Loucy (cell line): ENCODE measurements at regions not wholly inside any gene's neighbourhood (a gene's known extent, or its start where the extent isn't known, plus 50 kb on each side); places are given as distances from the start of the nearest gene placed in this dataset.

ENCODE experiments used
- H2AFZ ChIP-seq: fragments of 200-600 bp; sonication (generic); 2 replicates; pipeline ENCODE4 v1.6.0; 2016; ENCODE audit warnings: antibody characterized with exemption, mild to moderate bottlenecking, low read length, moderate library complexity
- H3F3A ChIP-seq: fragments of 200-600 bp; 2 replicates; pipeline ENCODE4 v1.6.0; 2016; ENCODE audit warnings: antibody characterized with exemption, low read depth, mild to moderate bottlenecking
- H3K27me3 ChIP-seq: fragments of 200-600 bp; sonication (generic); 2 replicates; pipeline ENCODE4 v1.6.1; 2014; ENCODE audit warnings: low read length, mild to moderate bottlenecking; ENCODE audit not compliant: insufficient read depth, poor library complexity, severe bottlenecking
- H3K36me3 ChIP-seq: fragments of 200-600 bp; sonication (generic); 2 replicates; pipeline ENCODE4 v1.6.1; 2016; ENCODE audit warnings: low read length; ENCODE audit not compliant: insufficient read depth
- H3K4me1 ChIP-seq: fragments of 200-600 bp; sonication (generic); 2 replicates; pipeline ENCODE4 v1.5.1; 2014; ENCODE audit warnings: low read length, mild to moderate bottlenecking; ENCODE audit not compliant: insufficient read depth, poor library complexity, severe bottlenecking
- H3K4me2 ChIP-seq: fragments of 200-600 bp; sonication (generic); 2 replicates; pipeline ENCODE4 v1.6.0; 2014; ENCODE audit warnings: antibody characterized with exemption, low read length, low read depth, mild to moderate bottlenecking; ENCODE audit not compliant: poor library complexity, severe bottlenecking
- H3K4me3 ChIP-seq: fragments of 200-600 bp; sonication (generic); 2 replicates; pipeline ENCODE4 v1.5.1; 2014; ENCODE audit warnings: low read length, mild to moderate bottlenecking, mixed read lengths; ENCODE audit not compliant: poor library complexity, severe bottlenecking
- H3K79me2 ChIP-seq: fragments of 200-600 bp; sonication (generic); 2 replicates; pipeline ENCODE4 v1.6.1; 2014; ENCODE audit warnings: low read length; ENCODE audit not compliant: insufficient read depth
- H3K9ac ChIP-seq: fragments of 200-600 bp; sonication (generic); 2 replicates; pipeline ENCODE4 v1.6.0; 2014; ENCODE audit warnings: mild to moderate bottlenecking, low read depth, low read length, moderate library complexity; ENCODE audit not compliant: poor library complexity, severe bottlenecking
- H3K9me2 ChIP-seq: fragments of 200-600 bp; sonication (generic); replicated peaks from 2 replicates; pipeline ENCODE4 v1.6.1; 2016; ENCODE audit warnings: low read depth, low read length, mixed read lengths
- H3K9me3 ChIP-seq: fragments of 200-600 bp; sonication (generic); 2 replicates; pipeline ENCODE4 v1.6.1; 2014; ENCODE audit warnings: mild to moderate bottlenecking, antibody characterized with exemption, low read length, low read depth; ENCODE audit not compliant: insufficient read depth
- H4K20me1 ChIP-seq: fragments of 200-600 bp; sonication (generic); 2 replicates; pipeline ENCODE4 v1.6.0; 2014; ENCODE audit warnings: antibody characterized with exemption, low read length, mild to moderate bottlenecking; ENCODE audit not compliant: insufficient read depth, poor library complexity, severe bottlenecking
- CTCF ChIP-seq: fragments of 200-600 bp; sonication (generic); conservative IDR thresholded peaks from 2 replicates; pipeline ENCODE4 v1.5.1; 2014; ENCODE audit warnings: mild to moderate bottlenecking, antibody characterized with exemption, low read length
- EZH2phosphoT487 ChIP-seq: fragments of 200-600 bp; IDR thresholded peaks from 2 replicates; pipeline ENCODE4 v1.6.1; 2018; ENCODE audit warnings: antibody characterized with exemption, mild to moderate bottlenecking, moderate library complexity, borderline replicate concordance

GRCh38 chr2:71801556-71801955 is 346.1 kb downstream of the CYP26B1 start:
- Histone ChIP-seq H3K9me3 (no peaks in the 10 kb centered on the region), H3K9me2 (no peaks in the 10 kb centered on the region), H2AFZ (no peak overlapping the region), H3K4me3 (no peak overlapping the region), H4K20me1 (no peaks in the 10 kb centered on the region), H3K27me3 (no peaks in the 10 kb centered on the region), H3K79me2 (no peaks in the 10 kb centered on the region), H3K36me3 (no peaks in the 10 kb centered on the region), H3K4me2 (no peak overlapping the region), H3K4me1 (no peaks in the 10 kb centered on the region), H3K9ac (no peak overlapping the region), H3F3A (no peaks in the 10 kb centered on the region)
- TF ChIP-seq CTCF (no peak), EZH2phosphoT487 (no peak)

- Histone ChIP-seq H3K9me2 (no peaks in the 10 kb centered on the region), H3K4me1 (no peaks in the 10 kb centered on the region), H3K4me2 (no peak overlapping the region), H2AFZ (no peak overlapping the region), H3K79me2 (no peaks in the 10 kb centered on the region), H4K20me1 (no peaks in the 10 kb centered on the region), H3K9me3 (no peaks in the 10 kb centered on the region), H3K36me3 (no peaks in the 10 kb centered on the region), H3K9ac (no peak overlapping the region), H3K4me3 (no peak overlapping the region), H3F3A (no peaks in the 10 kb centered on the region), H3K27me3 (no peaks in the 10 kb centered on the region)
- no peak for TF ChIP-seq EZH2phosphoT487
- no peak for TF ChIP-seq CTCF
These were observed 346.8 kb downstream of the CYP26B1 start for GRCh38 chr2:71800851-71801250.

- no peaks in the 10 kb centered on the region for H3K36me3 ChIP-seq
- TF ChIP-seq CTCF (no peak), EZH2phosphoT487 (no peak)
- no peaks in the 10 kb centered on the region for H3K9me2 ChIP-seq
- H3K4me1 ChIP-seq: no peaks in the 10 kb centered on the region
- no peaks in the 10 kb centered on the region for H3K79me2 ChIP-seq
- H3K27me3 ChIP-seq: no peaks in the 10 kb centered on the region
- H4K20me1 ChIP-seq: no peaks in the 10 kb centered on the region
- H2AFZ ChIP-seq: no peak overlapping the region
- H3K4me3 ChIP-seq: no peak overlapping the region
- H3F3A ChIP-seq: no peaks in the 10 kb centered on the region
- H3K9me3 ChIP-seq: no peaks in the 10 kb centered on the region
- H3K4me2 ChIP-seq: no peak overlapping the region
- H3K9ac ChIP-seq: no peak overlapping the region
These were observed 346.9 kb downstream of the DYSF start for GRCh38 chr2:71800106-71800809.
